GM18502 (cell line): ENCODE measurements at regions not wholly inside any gene's neighbourhood (a gene's known extent, or its start where the extent isn't known, plus 50 kb on each side); places are given as distances from the start of the nearest gene placed in this dataset.
A peak's percentile ranks its signal among the peaks of the same experiment; 100 is the strongest.

Experiments
- ATAC-seq: cut with Tn5 transposase; IDR thresholded peaks from one replicate; pipeline ENCODE4 v1.9.1; 2021; ENCODE audit warnings: mild to moderate bottlenecking; ENCODE audit not compliant: unreplicated experiment, poor library complexity

- ATAC-seq: no peak
Observed at GRCh38 chr13:62684359-62684758, 1268.7 kb upstream of the PCDH20 start.

DNA sequence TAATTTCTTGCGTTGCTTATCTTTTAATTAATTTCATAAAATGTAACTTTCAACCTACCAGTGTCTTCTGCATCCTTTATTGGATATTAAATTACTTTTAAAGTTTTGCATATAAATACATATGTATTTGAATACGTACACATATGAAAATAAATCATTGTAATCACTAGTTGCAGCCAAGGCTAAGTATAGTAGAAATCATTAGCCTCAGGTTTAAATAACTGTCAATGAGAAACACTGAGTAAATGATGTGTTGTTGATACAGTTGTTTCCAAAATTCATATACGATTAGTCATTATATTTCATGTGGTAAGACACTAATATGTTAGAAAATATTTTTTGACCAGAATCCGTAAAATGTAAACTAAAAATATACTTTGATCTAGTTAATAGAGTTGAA lies 1267.1 kb upstream of the PCDH20 start:
- no peak for ATAC-seq

- no peak for ATAC-seq
Observed at GRCh38 chr13:62678039-62678438, 1262.4 kb upstream of the PCDH20 start.

GRCh38 chr13:62663767-62664166 lies 1248.1 kb upstream of the PCDH20 start:
- ATAC-seq: no peak

- ATAC-seq: no peak
Observed at GRCh38 chr13:62659365-62659764, 1243.7 kb upstream of the PCDH20 start.

GRCh38 chr13:62653371-62653770 lies 1237.7 kb upstream of the PCDH20 start:
- ATAC-seq: no peak

GRCh38 chr13:62643799-62644524 lies 1228.3 kb upstream of the PCDH20 start:
- ATAC-seq: peak; percentile 63

DNA sequence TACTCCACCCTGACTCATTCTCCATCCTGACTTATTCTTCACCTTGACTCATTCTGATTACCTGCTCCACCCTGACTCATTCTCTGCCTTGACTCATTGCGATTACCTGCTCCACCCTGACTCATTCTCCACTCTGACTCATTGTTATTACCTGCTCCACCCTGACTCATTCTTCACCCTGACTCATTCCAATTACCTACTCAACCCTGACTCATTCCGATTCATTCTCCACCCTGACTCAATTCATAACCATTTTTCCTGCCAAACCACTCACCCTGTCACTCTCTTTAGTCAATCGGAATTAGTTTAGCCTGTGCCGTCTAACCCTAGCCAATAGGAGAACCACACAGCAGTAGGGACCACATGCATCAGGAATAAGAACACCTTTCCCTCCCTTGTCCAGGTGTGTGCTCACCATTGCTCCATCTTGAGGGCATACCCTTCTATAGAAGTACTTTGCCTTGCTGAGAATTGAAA lies 1227.4 kb upstream of the PCDH20 start:
- ATAC-seq: peak; percentile 56

- no peak for ATAC-seq
Observed at GRCh38 chr13:62635161-62635560, 1219.5 kb upstream of the PCDH20 start.

DNA sequence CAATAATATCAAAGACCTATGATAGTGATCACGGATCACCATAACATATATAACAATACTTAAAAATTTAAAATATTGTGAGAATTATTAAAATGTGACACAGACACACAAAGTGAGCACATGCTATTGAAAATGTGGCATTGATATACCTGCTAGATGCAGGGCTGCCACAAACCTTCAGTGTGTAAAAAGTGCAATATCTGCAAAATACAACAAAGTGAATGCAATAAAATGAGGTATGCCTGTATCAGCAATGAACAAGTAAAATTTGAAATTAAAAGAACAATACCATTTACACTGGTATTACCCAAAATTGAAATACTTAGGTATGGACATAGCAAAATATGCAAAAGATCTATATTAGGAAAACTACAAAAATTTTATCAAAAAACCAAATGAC lies 1217.8 kb upstream of the PCDH20 start:
- ATAC-seq: no peak

- no peak for ATAC-seq
Observed at GRCh38 chr13:62631619-62632018, 1216.0 kb upstream of the PCDH20 start.

DNA sequence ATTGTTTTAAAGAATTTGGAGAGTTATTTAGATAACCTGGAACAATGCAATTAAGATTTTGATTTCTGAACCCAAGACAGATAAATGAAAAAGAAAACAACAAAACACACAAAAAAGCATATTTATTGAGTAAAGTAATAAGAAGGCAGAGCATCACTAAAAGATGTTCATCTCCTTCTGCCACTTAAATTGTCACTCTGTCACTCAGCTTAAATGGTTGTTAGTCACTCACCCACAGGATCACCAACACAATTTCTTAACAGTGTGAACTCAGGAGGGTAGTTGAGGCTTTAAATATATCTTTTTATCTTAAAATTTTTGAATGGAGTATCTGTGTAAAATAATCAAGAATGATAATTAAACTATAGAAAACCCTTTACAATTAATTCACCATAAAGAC lies 1215.5 kb upstream of the PCDH20 start:
- ATAC-seq: no peak

DNA sequence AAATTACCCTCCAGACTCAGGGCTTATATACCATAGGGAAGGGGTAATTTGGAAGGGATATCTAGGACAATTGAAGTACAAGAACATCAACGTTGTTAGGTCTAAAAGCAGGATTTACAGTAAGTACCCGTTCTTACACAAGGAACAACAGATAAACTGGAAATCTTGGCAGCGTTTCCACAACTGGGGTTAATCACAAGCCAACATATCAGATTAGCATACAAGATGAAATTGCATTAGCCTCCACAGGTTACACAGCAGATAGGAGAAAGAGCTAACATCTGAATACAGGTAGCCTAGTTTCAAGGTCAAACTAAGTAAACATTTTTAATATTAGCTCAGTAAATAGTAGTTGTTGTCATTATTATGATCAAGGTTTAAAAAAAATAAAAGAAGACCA lies 1214.0 kb upstream of the PCDH20 start:
- no peak for ATAC-seq

DNA sequence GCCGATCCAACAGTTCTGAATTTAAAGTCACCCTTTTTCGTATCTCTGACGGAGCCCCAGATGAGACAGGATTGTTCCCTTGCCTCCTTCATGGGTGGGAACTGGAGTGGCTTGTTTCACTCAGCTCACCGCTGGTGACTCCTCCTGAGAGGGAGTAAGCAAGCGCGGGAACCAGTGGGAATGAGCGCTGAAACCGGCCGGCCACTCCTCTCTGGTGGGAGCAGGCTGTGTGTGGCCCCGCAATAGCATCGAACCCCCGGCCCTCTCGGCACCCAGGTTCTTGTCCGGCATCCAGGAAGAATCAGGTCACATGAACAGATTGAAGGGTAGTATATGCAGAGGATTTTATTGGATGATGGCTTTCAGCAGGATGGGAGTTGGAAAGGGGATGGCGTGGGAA lies 1211.6 kb upstream of the PCDH20 start:
- ATAC-seq: no peak

DNA sequence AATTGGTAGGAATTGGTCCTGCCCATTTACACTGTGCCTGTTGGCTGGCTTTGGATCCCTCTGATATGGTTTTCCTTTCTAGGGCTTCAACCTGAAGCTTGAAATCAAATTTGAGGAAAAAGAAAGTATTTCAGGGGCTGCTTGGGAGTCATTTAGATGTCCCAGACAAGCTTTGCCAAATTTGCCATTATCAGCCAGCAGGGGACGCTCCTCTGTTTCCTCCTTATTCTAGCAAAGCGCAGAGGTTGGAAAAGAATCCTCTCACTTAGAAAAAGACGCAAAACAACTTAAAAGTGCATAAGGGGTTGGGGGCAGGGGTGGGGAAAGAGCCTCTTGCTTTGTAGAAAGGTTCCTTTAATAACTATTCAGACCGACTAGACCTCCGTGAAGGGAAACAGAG lies 1211.1 kb upstream of the PCDH20 start:
- ATAC-seq: no peak

- ATAC-seq: no peak
Observed at GRCh38 chr13:62625214-62625881, 1209.7 kb upstream of the PCDH20 start.

- ATAC-seq: no peak
Observed at GRCh38 chr13:62613819-62614218, 1198.2 kb upstream of the PCDH20 start.

- ATAC-seq: no peak
Observed at GRCh38 chr13:62611343-62611742, 1195.7 kb upstream of the PCDH20 start.

DNA sequence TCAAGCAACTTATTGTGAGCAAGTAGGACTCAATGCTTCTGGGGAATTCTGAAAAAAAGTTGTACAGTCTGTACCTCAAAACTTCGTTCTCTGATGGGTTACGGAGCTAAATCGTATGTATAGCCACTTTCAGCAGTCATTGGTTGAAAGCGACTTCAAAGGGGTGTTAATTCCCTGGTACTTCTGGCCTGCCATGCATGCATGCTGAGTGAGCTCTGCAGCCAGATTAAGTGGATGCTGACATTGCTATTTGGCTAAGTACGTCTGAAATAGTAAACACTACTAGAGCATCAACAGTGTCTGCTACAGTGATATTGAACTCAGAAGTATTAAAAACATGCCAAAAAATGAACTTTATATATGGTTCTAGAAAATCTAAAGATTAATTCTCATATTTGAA lies 1183.1 kb upstream of the PCDH20 start:
- no peak for ATAC-seq

- ATAC-seq: no peak
Observed at GRCh38 chr13:62595976-62596375, 1180.3 kb upstream of the PCDH20 start.

- no peak for ATAC-seq
Observed at GRCh38 chr13:62593804-62594203, 1178.2 kb upstream of the PCDH20 start.

DNA sequence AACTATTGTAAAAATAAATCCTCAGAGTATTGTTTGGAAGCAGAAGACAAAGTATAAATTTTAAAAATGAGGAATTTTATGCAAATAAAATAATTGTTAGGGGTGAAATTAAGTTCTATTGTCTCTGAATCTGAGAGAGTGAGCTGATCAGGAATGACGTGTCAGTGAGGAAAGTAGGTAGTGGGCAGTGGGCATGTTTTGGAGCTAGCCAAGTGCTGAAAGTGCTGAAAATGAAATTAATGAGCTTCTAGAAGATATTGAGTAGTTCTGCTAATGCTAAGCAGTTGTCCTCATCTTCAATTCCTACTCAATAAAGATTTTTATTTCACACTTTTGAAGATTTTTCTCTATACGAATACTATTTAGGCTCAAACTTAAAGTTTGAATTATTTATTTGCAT lies 1167.8 kb upstream of the PCDH20 start:
- ATAC-seq: no peak
